Loucy (cell line): ENCODE measurements at regions not wholly inside any gene's neighbourhood (a gene's known extent, or its start where the extent isn't known, plus 50 kb on each side); places are given as distances from the start of the nearest gene placed in this dataset.

Experiments used
- EZH2phosphoT487 ChIP-seq: fragments of 200-600 bp; IDR thresholded peaks from 2 replicates; pipeline ENCODE4 v1.6.1; 2018; ENCODE audit warnings: antibody characterized with exemption, mild to moderate bottlenecking, moderate library complexity, borderline replicate concordance
- TF ChIP-seq, protein P1 (sequence below): fragments of 200-600 bp; sonication (generic); conservative IDR thresholded peaks from 2 replicates; pipeline ENCODE4 v1.5.1; 2014; ENCODE audit warnings: mild to moderate bottlenecking, antibody characterized with exemption, low read length

DNA sequence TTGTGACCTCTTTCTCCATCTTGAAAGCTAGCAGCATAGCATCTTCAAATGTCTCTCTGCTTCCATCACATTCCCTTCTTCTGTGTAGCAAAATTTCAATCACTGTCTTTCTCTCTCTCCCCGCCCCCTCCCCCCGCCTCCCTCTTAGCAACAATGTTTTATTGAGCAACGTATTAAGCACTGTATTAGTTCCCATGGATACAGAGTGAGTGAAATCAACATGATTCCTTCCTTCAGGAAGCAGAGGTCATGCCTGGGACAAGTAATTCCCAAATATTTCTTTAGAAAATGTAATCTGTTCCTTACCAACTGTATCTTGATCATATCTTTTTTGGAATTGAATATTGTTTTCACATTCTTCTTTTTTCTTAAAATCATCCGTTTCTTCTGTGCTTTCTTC lies 373.7 kb upstream of the NECTIN3 start:
- TF ChIP-seq, protein P1, sequence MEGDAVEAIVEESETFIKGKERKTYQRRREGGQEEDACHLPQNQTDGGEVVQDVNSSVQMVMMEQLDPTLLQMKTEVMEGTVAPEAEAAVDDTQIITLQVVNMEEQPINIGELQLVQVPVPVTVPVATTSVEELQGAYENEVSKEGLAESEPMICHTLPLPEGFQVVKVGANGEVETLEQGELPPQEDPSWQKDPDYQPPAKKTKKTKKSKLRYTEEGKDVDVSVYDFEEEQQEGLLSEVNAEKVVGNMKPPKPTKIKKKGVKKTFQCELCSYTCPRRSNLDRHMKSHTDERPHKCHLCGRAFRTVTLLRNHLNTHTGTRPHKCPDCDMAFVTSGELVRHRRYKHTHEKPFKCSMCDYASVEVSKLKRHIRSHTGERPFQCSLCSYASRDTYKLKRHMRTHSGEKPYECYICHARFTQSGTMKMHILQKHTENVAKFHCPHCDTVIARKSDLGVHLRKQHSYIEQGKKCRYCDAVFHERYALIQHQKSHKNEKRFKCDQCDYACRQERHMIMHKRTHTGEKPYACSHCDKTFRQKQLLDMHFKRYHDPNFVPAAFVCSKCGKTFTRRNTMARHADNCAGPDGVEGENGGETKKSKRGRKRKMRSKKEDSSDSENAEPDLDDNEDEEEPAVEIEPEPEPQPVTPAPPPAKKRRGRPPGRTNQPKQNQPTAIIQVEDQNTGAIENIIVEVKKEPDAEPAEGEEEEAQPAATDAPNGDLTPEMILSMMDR, result no peak
- no peak for TF ChIP-seq EZH2phosphoT487
